Fibroblast of the aortic adventitia (primary cell): ENCODE measurements at regions not wholly inside any gene's neighbourhood (a gene's known extent, or its start where the extent isn't known, plus 50 kb on each side); places are given as distances from the start of the nearest gene placed in this dataset.

Source experiments
- DNase-seq: peaks from one replicate; pipeline ENCODE4 v3.0.0-alpha.2; 2010; ENCODE audit warnings: low read depth
- H3K4me3 ChIP-seq: 2 replicates; pipeline ENCODE4 v1.5.1; 2011; ENCODE audit warnings: low read depth, mild to moderate bottlenecking, control low read depth, low read length, moderate library complexity
- CTCF ChIP-seq: IDR thresholded peaks from 2 replicates; pipeline ENCODE4 v1.5.1; 2011; ENCODE audit warnings: mild to moderate bottlenecking, low read length, control low read depth, inconsistent platforms; ENCODE audit not compliant: insufficient read depth

- DNase-seq, result no peak
- no peak overlapping the region for H3K4me3 ChIP-seq
- TF ChIP-seq CTCF, result no peak
Measured at GRCh38 chr13:72505376-72505775, 222.1 kb downstream of the MZT1 start.

GRCh38 chr13:72504131-72504841 is 223.1 kb downstream of the MZT1 start:
- no peak for DNase-seq
- TF ChIP-seq CTCF, result no peak
- no peak overlapping the region for H3K4me3 ChIP-seq

- H3K4me3 ChIP-seq, result no peak overlapping the region
- DNase-seq, result no peak
- TF ChIP-seq CTCF, result no peak
Measured at GRCh38 chr13:72500851-72501250, 226.6 kb downstream of the MZT1 start.

- TF ChIP-seq CTCF, result no peak
Measured at GRCh38 chr13:72495681-72496080, 231.7 kb downstream of the MZT1 start.

GRCh38 chr13:72489751-72490150 is 237.7 kb downstream of the MZT1 start:
- no peak overlapping the region for H3K4me3 ChIP-seq
- TF ChIP-seq CTCF, result no peak
- no peak for DNase-seq

More at GRCh38 chr13:72495681-72496080, 231.7 kb downstream of the MZT1 start:
- no peak for DNase-seq
- H3K4me3 ChIP-seq, result no peak overlapping the region

GRCh38 chr13:72473321-72473720 is 254.1 kb downstream of the MZT1 start:
- H3K4me3 ChIP-seq, result no peak overlapping the region
- no peak for DNase-seq
- no peak for TF ChIP-seq CTCF

GRCh38 chr13:72469906-72470305 is 257.5 kb downstream of the MZT1 start:
- TF ChIP-seq CTCF, result no peak
- no peak for DNase-seq
- no peak overlapping the region for H3K4me3 ChIP-seq
